LNCAP (cell line): ENCODE measurements at regions not wholly inside any gene's neighbourhood (a gene's known extent, or its start where the extent isn't known, plus 50 kb on each side); places are given as distances from the start of the nearest gene placed in this dataset.

Experiments used
- TF ChIP-seq, protein P1 (sequence below): fragments of 450-650 bp; IDR thresholded peaks from 2 replicates; pipeline ENCODE4 v1.5.1; 2017; ENCODE audit warnings: mild to moderate bottlenecking

DNA sequence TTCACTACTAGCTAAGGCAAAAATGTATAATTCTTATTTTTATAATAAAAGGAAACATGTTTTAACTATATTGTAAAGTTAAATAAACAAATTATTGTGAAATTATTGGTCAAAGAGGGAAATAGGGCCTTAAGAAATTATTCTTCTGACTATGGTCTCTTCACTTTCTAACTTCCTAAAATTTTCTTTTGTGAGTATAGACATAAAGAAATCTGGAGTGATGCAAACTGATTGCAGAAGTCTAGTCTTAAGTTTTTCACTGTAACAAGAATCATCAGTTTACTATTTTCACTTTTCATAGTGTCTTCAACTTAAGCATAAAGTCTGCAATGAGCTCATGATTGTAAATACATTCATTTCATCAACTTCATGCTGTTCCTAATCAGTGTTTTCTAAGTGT is 525.4 kb downstream of the TFEC start:
- TF ChIP-seq, protein P1, sequence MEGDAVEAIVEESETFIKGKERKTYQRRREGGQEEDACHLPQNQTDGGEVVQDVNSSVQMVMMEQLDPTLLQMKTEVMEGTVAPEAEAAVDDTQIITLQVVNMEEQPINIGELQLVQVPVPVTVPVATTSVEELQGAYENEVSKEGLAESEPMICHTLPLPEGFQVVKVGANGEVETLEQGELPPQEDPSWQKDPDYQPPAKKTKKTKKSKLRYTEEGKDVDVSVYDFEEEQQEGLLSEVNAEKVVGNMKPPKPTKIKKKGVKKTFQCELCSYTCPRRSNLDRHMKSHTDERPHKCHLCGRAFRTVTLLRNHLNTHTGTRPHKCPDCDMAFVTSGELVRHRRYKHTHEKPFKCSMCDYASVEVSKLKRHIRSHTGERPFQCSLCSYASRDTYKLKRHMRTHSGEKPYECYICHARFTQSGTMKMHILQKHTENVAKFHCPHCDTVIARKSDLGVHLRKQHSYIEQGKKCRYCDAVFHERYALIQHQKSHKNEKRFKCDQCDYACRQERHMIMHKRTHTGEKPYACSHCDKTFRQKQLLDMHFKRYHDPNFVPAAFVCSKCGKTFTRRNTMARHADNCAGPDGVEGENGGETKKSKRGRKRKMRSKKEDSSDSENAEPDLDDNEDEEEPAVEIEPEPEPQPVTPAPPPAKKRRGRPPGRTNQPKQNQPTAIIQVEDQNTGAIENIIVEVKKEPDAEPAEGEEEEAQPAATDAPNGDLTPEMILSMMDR, result no peak

DNA sequence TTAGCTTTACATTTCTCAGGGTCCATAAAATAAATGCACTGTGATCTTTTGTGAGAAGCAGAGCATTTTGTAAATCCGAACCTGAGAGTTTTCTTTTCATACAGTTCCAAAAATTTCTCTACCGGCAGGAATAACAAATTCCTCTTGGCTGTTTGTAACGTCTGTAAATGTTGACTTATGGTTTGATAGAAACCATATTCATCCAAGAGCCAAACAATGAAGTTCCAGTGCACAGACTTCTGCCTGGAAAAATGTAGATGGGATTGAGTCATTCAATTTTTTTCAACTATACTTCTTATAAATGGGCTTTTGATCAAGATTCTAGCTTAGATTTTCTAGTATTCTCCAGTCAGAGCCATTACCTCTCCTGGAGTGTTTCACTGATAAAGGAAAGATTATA is 530.6 kb downstream of the TFEC start:
- TF ChIP-seq, protein P1, result no peak

DNA sequence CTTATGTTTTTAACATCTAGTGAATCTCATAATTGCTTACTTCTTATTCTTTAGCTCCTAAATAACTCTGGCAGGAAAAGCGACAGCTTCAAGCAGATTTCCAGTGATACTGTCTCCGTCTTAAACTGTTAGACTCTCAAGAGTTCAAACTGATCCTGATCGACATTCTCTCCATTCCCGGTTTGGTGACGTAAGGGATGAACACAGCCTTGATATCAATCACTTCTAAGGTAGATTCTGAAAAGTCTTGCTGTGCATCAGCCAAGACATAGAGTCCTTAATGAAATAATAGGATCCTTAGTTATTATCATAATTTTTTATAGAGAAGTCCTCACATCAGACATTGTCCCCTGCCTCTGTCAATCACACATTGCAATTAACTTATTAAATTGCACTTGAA is 534.6 kb downstream of the TFEC start:
- TF ChIP-seq, protein P1, result no peak

DNA sequence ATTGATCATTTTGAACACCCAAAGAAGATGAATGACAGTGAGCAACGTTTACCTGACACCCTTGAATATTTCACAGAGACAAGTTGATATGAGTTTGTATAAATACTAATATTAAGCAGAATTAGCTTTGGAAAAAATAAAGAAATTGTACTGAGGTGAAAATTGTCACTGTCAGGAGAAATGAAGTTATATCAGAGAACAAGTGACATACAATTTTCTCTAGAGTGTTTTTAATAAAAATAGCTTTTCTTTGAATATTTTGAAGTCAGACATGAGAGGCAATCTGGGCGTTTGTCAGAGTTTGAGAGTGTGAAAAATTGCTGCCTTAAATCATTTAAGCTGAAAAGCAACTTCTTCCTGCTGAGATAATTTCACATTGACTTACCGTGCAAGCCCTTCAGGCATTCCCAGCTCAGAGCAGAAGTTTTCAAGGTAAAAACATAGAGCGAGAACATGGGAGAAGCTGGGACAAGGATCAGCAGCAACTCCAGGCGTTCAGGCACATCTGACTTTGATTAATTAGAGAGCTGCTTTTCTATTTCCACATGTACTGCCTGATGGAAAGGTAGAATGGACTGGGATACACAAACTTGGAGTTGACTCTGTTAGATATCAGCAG is 535.9 kb downstream of the TFEC start:
- TF ChIP-seq, protein P1, result no peak

DNA sequence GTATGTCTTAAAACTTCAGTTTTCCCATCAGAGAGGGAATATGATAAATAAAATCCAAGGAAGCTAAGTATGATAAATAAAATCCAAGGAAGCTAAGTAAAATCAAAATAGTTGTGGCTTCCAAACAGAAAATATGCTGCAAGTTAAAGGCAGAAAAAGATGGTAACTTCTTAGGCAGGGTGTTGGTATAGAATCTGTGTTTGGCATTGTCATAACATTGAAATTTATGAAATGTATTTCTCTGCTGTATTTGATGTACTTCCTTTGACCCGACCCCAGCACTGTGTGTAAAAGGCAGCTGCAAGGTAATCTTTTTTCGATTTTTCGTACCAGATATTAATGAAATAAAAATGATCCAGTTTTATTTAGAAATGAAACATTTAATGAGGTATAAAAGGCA is 537.2 kb downstream of the TFEC start:
- TF ChIP-seq, protein P1, result no peak

DNA sequence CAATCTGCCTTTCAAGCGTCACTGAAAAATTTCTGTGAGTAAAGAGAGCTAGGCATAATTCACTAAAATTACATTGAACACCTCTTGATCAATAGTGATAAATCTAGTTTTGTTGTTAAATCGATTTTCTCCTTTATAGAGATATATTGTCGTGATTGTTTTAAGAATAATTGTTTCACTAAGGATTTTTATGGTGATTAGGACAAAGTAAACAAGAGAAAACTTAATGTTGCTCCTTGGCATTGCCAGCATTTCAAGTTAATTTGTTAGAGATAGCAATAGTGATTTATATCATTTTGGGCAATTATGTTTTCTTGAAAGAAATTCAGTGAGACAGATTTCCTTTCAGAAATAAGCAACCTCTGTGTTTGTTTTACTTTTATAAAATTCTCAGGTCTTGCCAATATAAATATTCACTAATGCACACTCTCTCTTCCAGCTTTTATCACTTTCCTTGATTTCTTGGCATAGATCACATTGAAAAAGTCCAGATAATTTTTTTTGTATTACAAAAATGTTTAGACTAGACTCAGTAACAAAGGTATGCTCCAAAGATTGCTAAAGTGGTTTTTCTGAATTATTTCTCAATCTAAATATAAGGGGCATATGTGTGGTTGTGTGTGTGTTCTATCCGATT is 538.7 kb downstream of the TFEC start:
- TF ChIP-seq, protein P1, result no peak

- TF ChIP-seq, protein P1, result no peak
Observed at GRCh38 chr7:115479448-115479847, 551.1 kb downstream of the TFEC start.

GRCh38 chr7:115478426-115478825 is 552.1 kb downstream of the TFEC start:
- TF ChIP-seq, protein P1, result no peak
